Keratinocyte (primary cell): ENCODE measurements at regions not wholly inside any gene's neighbourhood (a gene's known extent, or its start where the extent isn't known, plus 50 kb on each side); places are given as distances from the start of the nearest gene placed in this dataset.

ENCODE experiments used
- DNase-seq: peaks from one replicate; pipeline ENCODE4 v3.0.0-alpha.2; 2011; ENCODE audit warnings: low read depth, missing footprints, low spot score
- FAIRE-seq: peaks from 2 replicates; lab custom pipeline; 2011; peaks lifted over from hg19 to GRCh38; lab: Jason Lieb, UNC
- H2AFZ ChIP-seq: 2 replicates; pipeline ENCODE4 v1.6.0; 2012; ENCODE audit warnings: low read length, control low read depth, inconsistent platforms; ENCODE audit not compliant: control insufficient read depth
- H3K27ac ChIP-seq: 2 replicates; pipeline ENCODE4 v1.5.1; 2011; ENCODE audit warnings: low read length; ENCODE audit not compliant: control insufficient read depth, insufficient read depth
- H3K27me3 ChIP-seq: 3 replicates; pipeline ENCODE4 v1.6.0; 2011; ENCODE audit warnings: low read length; ENCODE audit not compliant: control insufficient read depth, insufficient read depth; ENCODE audit errors: extremely low read depth
- H3K36me3 ChIP-seq, 2 experiments: 2 replicates in 1 of 2; 3 replicates in 1 of 2; pipeline ENCODE4 v1.5.1; 2011; ENCODE audit warnings: low read length in 2 of 2, mild to moderate bottlenecking in 1 of 2; ENCODE audit not compliant: control insufficient read depth in 2 of 2, insufficient read depth in 2 of 2; ENCODE audit errors: extremely low read depth in 1 of 2
- H3K4me1 ChIP-seq: 3 replicates; pipeline ENCODE4 v1.5.1; 2011; ENCODE audit warnings: low read length; ENCODE audit not compliant: control insufficient read depth, insufficient read depth; ENCODE audit errors: extremely low read depth
- H3K4me2 ChIP-seq: 3 replicates; pipeline ENCODE4 v1.6.0; 2011; ENCODE audit warnings: low read depth, low read length; ENCODE audit not compliant: control insufficient read depth, insufficient read depth; ENCODE audit errors: extremely low read depth
- H3K4me3 ChIP-seq, 3 experiments: fragments of 200-600 bp in 1 of 3; sonication (generic) in 1 of 3; 2 replicates in 2 of 3; 3 replicates in 1 of 3; pipeline ENCODE4 v1.5.1; 2011 to 2016; ENCODE audit warnings: low read length in 3 of 3, mild to moderate bottlenecking in 3 of 3, control low read depth in 2 of 3, inconsistent platforms in 1 of 3, low read depth in 1 of 3, mixed read lengths in 1 of 3, mixed run types in 1 of 3, moderate library complexity in 1 of 3; ENCODE audit not compliant: control insufficient read depth in 2 of 3, insufficient read depth in 2 of 3; ENCODE audit errors: extremely low read depth in 1 of 3
- H3K79me2 ChIP-seq: 2 replicates; pipeline ENCODE4 v1.6.0; 2012; ENCODE audit warnings: low read length; ENCODE audit not compliant: control insufficient read depth, insufficient read depth
- H3K9ac ChIP-seq: 3 replicates; pipeline ENCODE4 v1.6.0; 2011; ENCODE audit warnings: low read length; ENCODE audit not compliant: control insufficient read depth, insufficient read depth; ENCODE audit errors: extremely low read depth
- H3K9me1 ChIP-seq: 3 replicates; pipeline ENCODE4 v1.6.0; 2011; ENCODE audit warnings: low read length; ENCODE audit not compliant: control insufficient read depth, insufficient read depth; ENCODE audit errors: extremely low read depth
- H3K9me3 ChIP-seq: 2 replicates; pipeline ENCODE4 v1.5.1; 2012; ENCODE audit warnings: low read depth, low read length; ENCODE audit not compliant: control insufficient read depth
- H4K20me1 ChIP-seq: 3 replicates; pipeline ENCODE4 v1.6.0; 2011; ENCODE audit warnings: low read length; ENCODE audit not compliant: control insufficient read depth, insufficient read depth; ENCODE audit errors: extremely low read depth
- CTCF ChIP-seq, 3 experiments: IDR thresholded peaks in 1 of 3; conservative IDR thresholded peaks in 1 of 3; optimal IDR thresholded peaks in 1 of 3; 2 replicates in 2 of 3; 3 replicates in 1 of 3; pipeline versions ENCODE3 to v1.5.1; 2011; ENCODE audit warnings: low read length in 3 of 3, mild to moderate bottlenecking in 3 of 3, moderate library complexity in 2 of 3, control low read depth in 1 of 3, inconsistent platforms in 1 of 3; ENCODE audit not compliant: insufficient read depth in 2 of 3; ENCODE audit errors: extremely low read depth in 1 of 3
- EZH2 ChIP-seq: IDR thresholded peaks from one replicate; pipeline ENCODE4 v1.6.1; 2012; ENCODE audit warnings: inconsistent platforms, mild to moderate bottlenecking, low read length, moderate library complexity
- dilution Hi-C: fragments of 300-500 bp; cut with MboI; formaldehyde crosslinking; loops from one replicate; pipeline ENCODE4 v1.7.0; 2020; ENCODE audit warnings: low sequenced_read_pairs; ENCODE audit not compliant: extremely low pct_ligation_motif_present

GRCh38 chr21:35441868-35442582 is 392.9 kb upstream of the RUNX1 start:
- H3K79me2 ChIP-seq = no peaks in the 10 kb centered on the region
- H3K27me3 ChIP-seq = peaks cover 8% of the 10 kb centered on the region
- H3K9me3 ChIP-seq = no peaks in the 10 kb centered on the region
- no peak overlapping the region for H3K4me3 ChIP-seq
- dilution Hi-C loops = no loop called here
- H3K9ac ChIP-seq = no peak overlapping the region
- TF ChIP-seq CTCF (optimal IDR thresholded peaks at IDR 0.05 in 1 of 3, IDR thresholded peaks at IDR 0.05 in 1 of 3, conservative IDR thresholded peaks at IDR 0.05 in 1 of 3; ENCODE audit: extremely low read depth in 1 of 3, insufficient read depth in 2 of 3, low read length in 3 of 3) (peak in 2 of 3 experiments; percentile 13 to 17), EZH2 (no peak)
- H3K4me1 ChIP-seq = peaks cover 6% of the 10 kb centered on the region
- DNase-seq = no peak
- H4K20me1 ChIP-seq = no peaks in the 10 kb centered on the region
- H3K36me3 ChIP-seq = no peaks in the 10 kb centered on the region
- no peaks in the 10 kb centered on the region for H3K9me1 ChIP-seq
- H2AFZ ChIP-seq = no peak overlapping the region
- no peak for FAIRE-seq
- no peak overlapping the region for H3K27ac ChIP-seq
- H3K4me2 ChIP-seq = no peak overlapping the region

- Histone ChIP-seq H2AFZ (peak overlapping the region; percentile 24), H3K27me3 (peaks cover 4% of the 10 kb centered on the region), H3K9me1 (no peaks in the 10 kb centered on the region), H3K79me2 (no peaks in the 10 kb centered on the region), H3K36me3 (no peaks in the 10 kb centered on the region), H3K27ac (no peak overlapping the region), H3K4me1 (peaks cover 6% of the 10 kb centered on the region), H3K9ac (no peak overlapping the region), H4K20me1 (no peaks in the 10 kb centered on the region), H3K9me3 (no peaks in the 10 kb centered on the region), H3K4me2 (peak overlapping the region; percentile 40), H3K4me3 (peak overlapping the region in 1 of 3 experiments; percentile 5)
- no peak for TF ChIP-seq CTCF (optimal IDR thresholded peaks at IDR 0.05 in 1 of 3, IDR thresholded peaks at IDR 0.05 in 1 of 3, conservative IDR thresholded peaks at IDR 0.05 in 1 of 3; ENCODE audit: extremely low read depth in 1 of 3, insufficient read depth in 2 of 3, low read length in 3 of 3)
- TF ChIP-seq EZH2 = no peak
- dilution Hi-C loops = no loop called here
- FAIRE-seq (peak; percentile 36), DNase-seq (no peak)
Measured at GRCh38 chr21:35438643-35439404, 389.7 kb upstream of the RUNX1 start.
